Right ventricle myocardium inferior (tissue), 1 donor: ENCODE measurements at regions not wholly inside any gene's neighbourhood (a gene's known extent, or its start where the extent isn't known, plus 50 kb on each side); places are given as distances from the start of the nearest gene placed in this dataset.

Experiments used
- ATAC-seq: fragments of 200-7000 bp; cut with Tn5 transposase; one replicate; pipeline ENCODE4 v1.9.1; 2020; ENCODE audit warnings: mild to moderate bottlenecking, moderate library complexity
- DNase-seq: peaks from one replicate; pipeline ENCODE4 v3.0.0; 2021; ENCODE audit errors: missing footprints
- intact Hi-C: fragments of 100-400 bp; cut with DNase I; formaldehyde crosslinking; loops from one replicate; pipeline ENCODE4 v1.11.0; 2022
- donor health status: DM: no; HTN: yes; CAD: no; lungs with severe emphysema.

GRCh38 chr11:110379261-110379660 is 50.5 kb upstream of the FDX1 start:
- intact Hi-C loops: loop anchor here (5.0 kb wide), 2 partner anchors 53 to 432 kb away; no protein-coding TSS in a partner anchor

GRCh38 chr11:110379936-110380335 is 49.8 kb upstream of the FDX1 start:
- DNase-seq: no peak
- intact Hi-C loops: loop anchor here (5.0 kb wide), 2 partner anchors 52 to 433 kb away; no protein-coding TSS in a partner anchor
- ATAC-seq: no peak

More at GRCh38 chr11:110379261-110379660, 50.5 kb upstream of the FDX1 start:
- ATAC-seq (no peak), DNase-seq (no peak)
